ENCODE measurements at regions not wholly inside any gene's neighbourhood (a gene's known extent, or its start where the extent isn't known, plus 50 kb on each side); places are given as distances from the start of the nearest gene placed in this dataset.
A peak's percentile ranks its signal among the peaks of the same experiment; 100 is the strongest.

DNA sequence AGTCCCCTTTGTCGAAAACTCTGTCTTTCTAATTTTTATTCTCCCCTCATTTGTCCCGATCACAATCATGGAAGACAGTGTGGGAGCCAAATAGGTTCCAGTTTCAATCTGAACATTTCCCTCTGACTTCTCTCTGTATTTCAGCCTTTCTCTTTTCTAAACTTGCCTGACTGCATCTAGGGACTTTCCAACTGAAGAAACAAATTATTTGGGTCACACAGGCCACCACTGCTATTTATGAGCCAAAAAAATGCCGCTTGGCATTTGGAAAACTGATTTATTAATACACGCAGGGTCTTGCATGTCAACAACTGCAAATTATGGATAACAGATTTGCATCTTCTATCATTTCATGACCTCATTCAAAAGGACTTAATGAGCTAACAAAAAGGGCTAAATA, 55.2 kb upstream of the ELAC2 start:
- Histone ChIP-seq H3K27me3 (replicated peaks in 1 of 4; ENCODE audit: control extremely low read depth in 1 of 4, control insufficient read depth in 3 of 4, insufficient read depth in 4 of 4, low read length in 3 of 4) (peaks cover 0 to 2% (median 0%) of the 10 kb centered on the region in 4 experiments), H3K36me3 (replicated peaks in 1 of 2; ENCODE audit: control extremely low read depth in 1 of 2, control insufficient read depth in 1 of 2, extremely low read depth in 1 of 2, insufficient read depth in 2 of 2, low read length in 1 of 2) (no peaks in the 10 kb centered on the region), H3K9me3 (ENCODE audit: control extremely low read depth in 1 of 3, control insufficient read depth in 2 of 3, insufficient read depth in 1 of 3, low read length in 2 of 3) (peaks cover 0 to 2% (median 0%) of the 10 kb centered on the region in 3 donors), H4K20me1 (ENCODE audit: control insufficient read depth, insufficient read depth, low read length, poor library complexity, severe bottlenecking) (no peaks in the 10 kb centered on the region), H3K9ac (ENCODE audit: low read length) (no peak overlapping the region), H3K4me1 (ENCODE audit: control insufficient read depth in 2 of 2, insufficient read depth in 2 of 2, low read length in 2 of 2) (no peaks in the 10 kb centered on the region), H2AFZ (ENCODE audit: insufficient read depth, low read depth, low read length, poor library complexity, severe bottlenecking) (no peak overlapping the region), H3K27ac (ENCODE audit: low read length in 2 of 2) (no peak overlapping the region), H3K4me2 (replicated peaks; ENCODE audit: low read depth, low read length, poor library complexity, severe bottlenecking) (no peak overlapping the region), H3K79me2 (ENCODE audit: control insufficient read depth, insufficient read depth, low read length) (no peaks in the 10 kb centered on the region), H3K4me3 (ENCODE audit: control extremely low read depth in 1 of 5, extremely low read depth in 1 of 5, insufficient read depth in 1 of 5, low read depth in 2 of 5, low read length in 4 of 5) (no peak overlapping the region)
- WGBS (ENCODE audit: insufficient coverage), result 100% methylated on average over 2 of the region's 4 CpGs
- ATAC-seq (ENCODE audit: low read depth), result no peak
- intact Hi-C loops (cut with micrococcal nuclease), result no loop called here
- ChIA-PET CTCF (no interaction called here), POLR2A (no interaction called here)
- TF ChIP-seq EZH2 (IDR thresholded peaks at IDR 0.05; ENCODE audit: borderline replicate concordance, insufficient read depth, low read depth, low read length, poor library complexity, severe bottlenecking), result no peak
- TF ChIP-seq, protein P1, sequence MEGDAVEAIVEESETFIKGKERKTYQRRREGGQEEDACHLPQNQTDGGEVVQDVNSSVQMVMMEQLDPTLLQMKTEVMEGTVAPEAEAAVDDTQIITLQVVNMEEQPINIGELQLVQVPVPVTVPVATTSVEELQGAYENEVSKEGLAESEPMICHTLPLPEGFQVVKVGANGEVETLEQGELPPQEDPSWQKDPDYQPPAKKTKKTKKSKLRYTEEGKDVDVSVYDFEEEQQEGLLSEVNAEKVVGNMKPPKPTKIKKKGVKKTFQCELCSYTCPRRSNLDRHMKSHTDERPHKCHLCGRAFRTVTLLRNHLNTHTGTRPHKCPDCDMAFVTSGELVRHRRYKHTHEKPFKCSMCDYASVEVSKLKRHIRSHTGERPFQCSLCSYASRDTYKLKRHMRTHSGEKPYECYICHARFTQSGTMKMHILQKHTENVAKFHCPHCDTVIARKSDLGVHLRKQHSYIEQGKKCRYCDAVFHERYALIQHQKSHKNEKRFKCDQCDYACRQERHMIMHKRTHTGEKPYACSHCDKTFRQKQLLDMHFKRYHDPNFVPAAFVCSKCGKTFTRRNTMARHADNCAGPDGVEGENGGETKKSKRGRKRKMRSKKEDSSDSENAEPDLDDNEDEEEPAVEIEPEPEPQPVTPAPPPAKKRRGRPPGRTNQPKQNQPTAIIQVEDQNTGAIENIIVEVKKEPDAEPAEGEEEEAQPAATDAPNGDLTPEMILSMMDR (IDR thresholded peaks at IDR 0.05), result no peak
- Mint-ChIP-seq H3K9me3 (ENCODE audit: insufficient read depth) (peaks cover 5% of the 10 kb centered on the region), H3K27ac (no peak overlapping the region), H3K4me3 (peak overlapping the region; percentile 14), H3K27me3 (peaks cover 22% of the 10 kb centered on the region), H3K4me1 (peaks cover 10% of the 10 kb centered on the region)
- DNase-seq, result peak; percentile 5

DNA sequence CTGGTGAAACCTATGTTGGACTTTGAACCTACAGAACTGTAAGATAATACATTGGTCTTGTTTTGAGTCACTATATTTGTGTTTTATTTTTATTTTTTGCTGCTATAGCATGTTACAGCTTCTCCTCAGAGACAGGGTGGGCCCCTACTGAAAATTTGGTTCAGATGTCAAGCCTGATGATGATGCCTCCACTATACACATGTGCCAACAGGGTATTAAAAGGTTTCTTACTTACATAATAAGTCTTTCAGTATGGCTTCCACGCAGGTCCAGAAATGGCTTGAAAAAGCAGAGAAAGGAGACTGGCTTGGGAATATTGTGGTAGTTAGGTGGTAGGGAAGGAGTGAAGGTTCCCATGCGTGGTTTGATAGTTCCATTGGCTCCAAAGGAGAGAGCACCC, 52.9 kb upstream of the ELAC2 start:
- Histone ChIP-seq H3K27ac (ENCODE audit: low read length in 2 of 2) (no peak overlapping the region), H3K4me1 (ENCODE audit: control insufficient read depth in 2 of 2, insufficient read depth in 2 of 2, low read length in 2 of 2) (no peaks in the 10 kb centered on the region), H3K36me3 (replicated peaks in 1 of 2; ENCODE audit: control extremely low read depth in 1 of 2, control insufficient read depth in 1 of 2, extremely low read depth in 1 of 2, insufficient read depth in 2 of 2, low read length in 1 of 2) (no peaks in the 10 kb centered on the region), H4K20me1 (ENCODE audit: control insufficient read depth, insufficient read depth, low read length, poor library complexity, severe bottlenecking) (no peaks in the 10 kb centered on the region), H3K9ac (ENCODE audit: low read length) (no peak overlapping the region), H3K79me2 (ENCODE audit: control insufficient read depth, insufficient read depth, low read length) (no peaks in the 10 kb centered on the region), H3K4me3 (ENCODE audit: control extremely low read depth in 1 of 5, extremely low read depth in 1 of 5, insufficient read depth in 1 of 5, low read depth in 2 of 5, low read length in 4 of 5) (no peak overlapping the region), H3K9me3 (ENCODE audit: control extremely low read depth in 1 of 3, control insufficient read depth in 2 of 3, insufficient read depth in 1 of 3, low read length in 2 of 3) (peaks cover 0 to 9% (median 0%) of the 10 kb centered on the region in 3 donors), H3K4me2 (replicated peaks; ENCODE audit: low read depth, low read length, poor library complexity, severe bottlenecking) (no peak overlapping the region), H2AFZ (ENCODE audit: insufficient read depth, low read depth, low read length, poor library complexity, severe bottlenecking) (no peak overlapping the region), H3K27me3 (replicated peaks in 1 of 4; ENCODE audit: control extremely low read depth in 1 of 4, control insufficient read depth in 3 of 4, insufficient read depth in 4 of 4, low read length in 3 of 4) (peaks cover 0 to 2% (median 0%) of the 10 kb centered on the region in 4 experiments)
- ATAC-seq (ENCODE audit: low read depth) (no peak), DNase-seq (no peak)
- intact Hi-C loops (cut with micrococcal nuclease), result no loop called here
- no CpG with 5 or more reads among the region's 2 CpGs for WGBS (ENCODE audit: insufficient coverage)
- H3K4me3 Mint-ChIP-seq, result no peak overlapping the region
- H3K9me3 Mint-ChIP-seq (ENCODE audit: insufficient read depth), result peaks cover 5% of the 10 kb centered on the region
- H3K27ac Mint-ChIP-seq, result no peak overlapping the region
- CTCF ChIA-PET, result no interaction called here
- peaks cover 10% of the 10 kb centered on the region for H3K4me1 Mint-ChIP-seq
- no peak for TF ChIP-seq EZH2 (IDR thresholded peaks at IDR 0.05; ENCODE audit: borderline replicate concordance, insufficient read depth, low read depth, low read length, poor library complexity, severe bottlenecking)
- TF ChIP-seq, protein P1 (IDR thresholded peaks at IDR 0.05), result no peak
- H3K27me3 Mint-ChIP-seq, result peaks cover 22% of the 10 kb centered on the region
- POLR2A ChIA-PET, result no interaction called here
